IMR-90 (cell line): ENCODE measurements at regions not wholly inside any gene's neighbourhood (a gene's known extent, or its start where the extent isn't known, plus 50 kb on each side); places are given as distances from the start of the nearest gene placed in this dataset.
"Not testable (repeated sequence)": the region's sequence is repeated elsewhere in the genome, so short reads cannot be mapped to it uniquely, and the experiment has no call there.

Source experiments
- ATAC-seq: fragments of 200-7000 bp; cut with Tn5 transposase; 2 replicates; pipeline ENCODE4 v1.9.1; 2020; ENCODE audit warnings: low read depth, mild to moderate bottlenecking, moderate library complexity
- BruUV-seq: library from RNA; stranded (reverse); fragments of 400-500 nt; replicated peaks from 2 replicates; lab custom pipeline; 2021; lab: Mats Ljungman, UMichigan
- CTCF ChIA-PET: fragments of 300-600 bp; formaldehyde crosslinking; extraction: SDS; loops from one replicate; lab custom pipeline; 2021; ENCODE audit warnings: antibody characterized with exemption; lab: Yijun Ruan, JAX
- POLR2A ChIA-PET: fragments of 300-600 bp; sonication (Branson Sonifier 250); formaldehyde crosslinking; loops from one replicate; lab custom pipeline; 2022; ENCODE audit warnings: antibody characterized with exemption; ENCODE audit not compliant: unreplicated experiment; lab: Charles Lee
- DNase-seq: peaks from one replicate; pipeline ENCODE4 v3.0.0; 2013
- H2AFZ ChIP-seq: replicated peaks from 2 replicates; pipeline ENCODE3; 2013; ENCODE audit warnings: low read length, mild to moderate bottlenecking; ENCODE audit not compliant: poor library complexity
- H2AK5ac ChIP-seq: 2 replicates; pipeline ENCODE4 v1.6.1; 2013; ENCODE audit warnings: low read depth, low read length, inconsistent platforms
- H2AK9ac ChIP-seq: replicated peaks from 2 replicates; pipeline ENCODE3; 2013; ENCODE audit warnings: mild to moderate bottlenecking, low read depth, low read length, moderate library complexity; ENCODE audit not compliant: poor library complexity
- H2BK120ac ChIP-seq: 2 replicates; pipeline ENCODE4 v1.6.1; 2013; ENCODE audit warnings: low read depth, low read length, inconsistent platforms
- H2BK15ac ChIP-seq: 3 replicates; pipeline ENCODE4 v1.6.1; 2013; ENCODE audit warnings: low read depth, low read length, inconsistent platforms
- H2BK20ac ChIP-seq: 2 replicates; pipeline ENCODE4 v1.6.1; 2013; ENCODE audit warnings: low read depth, mild to moderate bottlenecking, inconsistent platforms, low read length, moderate library complexity
- H2BK5ac ChIP-seq: 2 replicates; pipeline ENCODE4 v1.6.1; 2013; ENCODE audit warnings: mild to moderate bottlenecking, low read depth, low read length, inconsistent platforms; ENCODE audit not compliant: poor library complexity, severe bottlenecking
- H3K14ac ChIP-seq: replicated peaks from 2 replicates; pipeline ENCODE4 v1.6.1; 2013; ENCODE audit warnings: low read depth, low read length, inconsistent platforms
- H3K18ac ChIP-seq: 2 replicates; pipeline ENCODE4 v1.6.1; 2013; ENCODE audit warnings: low read depth, low read length, control low read depth
- H3K23ac ChIP-seq: 2 replicates; pipeline ENCODE4 v1.6.1; 2013; ENCODE audit warnings: low read depth, low read length, inconsistent platforms
- H3K27ac ChIP-seq: 2 replicates; pipeline ENCODE4 v1.5.1; 2013; ENCODE audit warnings: mild to moderate bottlenecking, control low read depth, low read length; ENCODE audit not compliant: insufficient read depth
- H3K27me3 ChIP-seq: 2 replicates; pipeline ENCODE4 v1.6.1; 2013; ENCODE audit warnings: low read length; ENCODE audit not compliant: control insufficient read depth, insufficient read depth
- H3K36me3 ChIP-seq: 2 replicates; pipeline ENCODE4 v1.6.1; 2013; ENCODE audit warnings: low read length, mixed read lengths; ENCODE audit not compliant: control insufficient read depth, insufficient read depth
- H3K4ac ChIP-seq: 2 replicates; pipeline ENCODE4 v1.6.1; 2013; ENCODE audit warnings: low read depth, low read length, inconsistent platforms
- H3K4me1 ChIP-seq: 2 replicates; pipeline ENCODE4 v1.6.1; 2013; ENCODE audit warnings: low read length, mixed read lengths; ENCODE audit not compliant: control insufficient read depth, insufficient read depth
- H3K4me2 ChIP-seq: 2 replicates; pipeline ENCODE4 v1.6.1; 2013; ENCODE audit warnings: low read depth, mild to moderate bottlenecking, control low read depth, low read length, moderate library complexity
- H3K4me3 ChIP-seq: 2 replicates; pipeline ENCODE4 v1.5.1; 2013; ENCODE audit warnings: low read depth, mild to moderate bottlenecking, control low read depth, low read length, moderate library complexity; ENCODE audit not compliant: insufficient read depth
- H3K56ac ChIP-seq: 2 replicates; pipeline ENCODE4 v1.6.1; 2013; ENCODE audit warnings: low read length, inconsistent platforms; ENCODE audit not compliant: insufficient read depth; ENCODE audit errors: extremely low read depth
- H3K79me1 ChIP-seq, 2 experiments: 2 replicates each; pipeline ENCODE4 v1.6.1; 2013; ENCODE audit warnings: low read length in 2 of 2, inconsistent platforms in 1 of 2, low read depth in 1 of 2
- H3K9ac ChIP-seq: 2 replicates; pipeline ENCODE4 v1.6.1; 2013; ENCODE audit warnings: low read depth, low read length, control low read depth
- H3K9me1 ChIP-seq: 2 replicates; pipeline ENCODE4 v1.6.1; 2013; ENCODE audit warnings: low read length, inconsistent platforms; ENCODE audit not compliant: insufficient read depth
- H3K9me3 ChIP-seq: 2 replicates; pipeline ENCODE4 v1.6.1; 2013; ENCODE audit warnings: low read length; ENCODE audit not compliant: control insufficient read depth, insufficient read depth
- H4K20me1 ChIP-seq: 2 replicates; pipeline ENCODE4 v1.6.1; 2013; ENCODE audit warnings: low read length, inconsistent platforms; ENCODE audit not compliant: insufficient read depth
- H4K5ac ChIP-seq: 2 replicates; pipeline ENCODE4 v1.6.1; 2013; ENCODE audit warnings: mild to moderate bottlenecking, low read depth, low read length, control low read depth
- H4K8ac ChIP-seq, 2 experiments: 2 replicates each; pipeline ENCODE4 v1.6.1; 2013; ENCODE audit warnings: low read depth in 2 of 2, low read length in 2 of 2, control low read depth in 1 of 2, inconsistent platforms in 1 of 2
- H4K91ac ChIP-seq: 2 replicates; pipeline ENCODE4 v1.6.1; 2013; ENCODE audit warnings: low read depth, low read length, inconsistent platforms; ENCODE audit not compliant: insufficient read depth
- WGBS, 2 experiments: methylation state at CpG; one replicate each; pipeline versions ENCODE4 v1.1.5 to v1.1.7; 2013; ENCODE audit warnings: missing lambda C conversion rate in 2 of 2; ENCODE audit not compliant: insufficient read length in 1 of 2; ENCODE audit errors: extremely low coverage in 2 of 2; 5-methylcytosine and 5-hydroxymethylcytosine counted together
- dilution Hi-C: fragments of 300-500 bp; cut with HindIII; formaldehyde crosslinking; loops from one replicate; pipeline ENCODE4 v1.14.3; 2018; ENCODE audit warnings: low sequenced_read_pairs; ENCODE audit not compliant: unreplicated experiment
- in situ Hi-C: fragments of 300-500 bp; cut with MboI; formaldehyde crosslinking; loops from 3 replicates; pipeline ENCODE4 v1.14.3; 2019; ENCODE audit warnings: low sequenced_read_pairs, inconsistent platforms, mixed read lengths
- intact Hi-C: fragments of 100-400 bp; cut with micrococcal nuclease; formaldehyde crosslinking; loops from 2 replicates; pipeline ENCODE4 v1.10.0; 2022

- CTCF ChIA-PET, H2AFZ ChIP-seq, H3K79me1 ChIP-seq, ATAC-seq, H3K9me1 ChIP-seq, H3K9ac ChIP-seq, H2AK5ac ChIP-seq, H3K27ac ChIP-seq, H3K4me3 ChIP-seq, intact Hi-C loops, H3K4me1 ChIP-seq, H2BK20ac ChIP-seq, H3K4me2 ChIP-seq, dilution Hi-C loops, H2BK120ac ChIP-seq, H3K4ac ChIP-seq, BruUV-seq, POLR2A ChIA-PET, H4K8ac ChIP-seq, H3K18ac ChIP-seq, H4K91ac ChIP-seq, H2BK15ac ChIP-seq, H3K23ac ChIP-seq, H3K27me3 ChIP-seq, H4K5ac ChIP-seq, DNase-seq, H3K56ac ChIP-seq, H2AK9ac ChIP-seq, H3K14ac ChIP-seq, H3K36me3 ChIP-seq, H4K20me1 ChIP-seq, in situ Hi-C loops: not testable (repeated sequence)
- Histone ChIP-seq H3K9me3 (peaks cover 69% of the 10 kb centered on the region), H2BK5ac (peak overlapping the region; percentile 73)
- 20 to 99% methylated on average over 4 to 6 of the region's 6 CpGs for WGBS, 2 experiments
Measured at GRCh38 chr21:7949882-7950281, 2571.5 kb upstream of the TPTE start.
